ENCODE measurements at regions not wholly inside any gene's neighbourhood (a gene's known extent, or its start where the extent isn't known, plus 50 kb on each side); places are given as distances from the start of the nearest gene placed in this dataset.
A peak's percentile ranks its signal among the peaks of the same experiment; 100 is the strongest.
"Not testable (repeated sequence)": the region's sequence is repeated elsewhere in the genome, so short reads cannot be mapped to it uniquely, and the experiment has no call there.

DNA sequence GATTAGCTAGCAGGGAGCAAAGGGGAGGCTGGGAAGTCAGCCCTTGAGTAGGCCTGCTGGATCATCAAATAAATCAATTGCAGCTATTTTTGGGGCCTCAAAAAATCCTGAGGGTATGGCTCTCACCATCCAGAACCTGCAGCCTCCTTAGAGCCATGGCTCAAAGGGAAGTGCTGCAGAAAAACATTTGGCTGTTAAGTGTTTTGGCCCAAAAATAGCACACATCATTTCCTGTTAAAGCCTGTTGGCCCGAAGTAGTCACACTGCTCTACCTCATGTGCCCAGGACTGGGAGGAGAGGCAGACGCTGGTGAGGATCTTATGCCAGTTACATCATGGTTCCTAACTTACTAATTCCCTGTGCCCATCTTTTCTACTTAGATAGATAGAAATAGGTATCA lies 176.8 kb upstream of the PLGLB1 start:
- DNase-seq (ENCODE audit: low read depth), result not testable (repeated sequence)

DNA sequence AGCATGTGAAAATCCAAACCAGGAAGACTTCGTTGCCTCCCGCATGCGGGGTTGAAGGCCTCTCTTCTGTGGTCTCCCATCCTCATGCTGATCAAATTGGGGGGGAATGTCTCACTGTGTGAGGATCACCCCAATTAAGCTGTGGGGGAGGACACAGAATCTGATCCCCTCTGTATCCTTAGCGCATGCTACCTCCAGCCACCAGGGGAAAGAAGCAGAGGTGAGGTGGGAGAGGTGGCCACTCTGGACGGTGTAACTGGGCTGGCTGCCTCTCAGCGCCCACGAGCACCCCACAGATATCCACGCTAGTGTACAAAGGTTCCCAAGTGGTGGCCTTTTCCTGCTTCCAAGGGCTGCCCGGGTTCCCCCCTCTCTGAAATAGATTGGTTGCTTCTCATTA lies 177.6 kb upstream of the PLGLB1 start:
- DNase-seq (ENCODE audit: low read depth), result not testable (repeated sequence)

DNA sequence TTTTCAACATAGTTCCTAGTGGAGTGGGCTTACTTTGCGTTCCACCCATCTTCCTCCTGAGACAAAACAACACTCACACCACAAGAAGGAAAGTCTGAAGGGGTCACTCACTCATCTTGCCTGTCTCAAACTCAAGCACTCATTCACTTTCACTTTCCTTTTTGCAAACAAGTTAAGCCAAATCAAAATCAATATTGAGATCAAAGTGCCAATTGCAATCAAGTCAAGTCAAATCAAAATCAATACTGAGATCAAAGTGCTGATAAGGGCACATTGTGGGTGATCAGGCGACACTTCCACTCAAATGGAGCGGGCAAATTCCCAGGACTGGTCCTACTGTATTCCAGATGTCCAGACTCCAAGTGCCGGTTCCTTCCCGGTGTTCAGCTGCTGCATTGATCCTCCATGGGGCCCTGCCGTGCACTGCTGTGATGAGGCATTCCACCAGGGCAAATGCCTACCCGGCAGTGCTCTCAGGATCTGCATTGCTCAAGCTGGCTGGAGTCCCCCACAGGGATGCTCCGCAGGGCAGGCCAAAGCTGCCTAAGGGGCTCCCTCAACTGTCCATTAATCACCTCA lies 183.0 kb upstream of the PLGLB1 start:
- not testable (repeated sequence) for DNase-seq (ENCODE audit: low read depth)

- not testable (repeated sequence) for DNase-seq (ENCODE audit: low read depth)
Observed at GRCh38 chr2:87212938-87213337, 191.3 kb upstream of the PLGLB1 start.

DNA sequence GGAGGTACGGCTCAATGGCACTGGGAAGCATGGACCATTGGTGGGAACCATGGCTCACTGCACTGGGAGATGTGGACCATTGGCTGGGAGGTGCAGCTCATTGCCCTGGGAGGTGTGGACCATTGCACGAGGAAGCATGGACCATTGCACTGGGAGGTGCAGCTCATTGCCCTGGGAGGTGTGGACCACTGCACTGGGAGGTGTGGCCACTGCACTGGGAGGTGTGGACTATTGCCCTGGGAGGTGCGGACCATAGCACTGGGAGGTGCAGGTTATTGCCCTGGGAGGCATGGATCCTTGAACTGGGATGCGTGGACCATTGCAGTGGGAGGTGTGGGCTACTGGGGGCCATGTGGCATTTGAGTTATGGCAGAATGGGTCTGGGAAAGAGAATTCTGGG lies 195.4 kb upstream of the PLGLB1 start:
- not testable (repeated sequence) for DNase-seq (ENCODE audit: low read depth)

DNA sequence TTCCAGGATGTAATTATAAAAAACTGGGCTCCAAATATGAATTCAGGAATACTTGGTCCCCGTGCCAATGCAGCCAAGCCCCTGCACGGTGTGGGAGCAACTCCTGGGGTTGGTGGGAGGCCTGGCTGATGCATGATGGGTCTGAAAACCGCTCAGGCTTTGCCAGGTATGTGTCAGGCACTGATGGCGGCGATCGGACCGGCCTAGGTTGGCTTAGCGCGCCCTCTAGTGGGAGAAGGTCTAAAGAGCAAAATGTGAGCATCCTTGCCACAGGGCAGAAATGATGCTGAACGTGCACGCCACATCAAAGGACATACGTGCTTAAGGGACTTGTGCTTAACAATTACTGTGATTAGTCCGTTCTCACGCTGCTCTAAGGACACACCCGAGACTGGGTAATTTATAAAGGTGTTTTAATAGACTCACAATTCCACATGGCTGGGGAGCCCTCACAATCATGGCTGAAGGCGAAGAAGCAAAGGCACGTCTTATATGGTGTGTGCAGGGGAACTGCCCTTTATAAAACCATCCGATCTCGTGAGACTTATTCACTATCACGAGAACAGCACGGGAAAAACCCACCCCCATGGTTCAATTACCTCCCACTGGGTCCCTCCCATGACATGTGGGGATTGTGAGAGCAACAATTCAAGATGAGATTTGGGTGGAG lies 196.2 kb upstream of the PLGLB1 start:
- not testable (repeated sequence) for DNase-seq (ENCODE audit: low read depth)

GRCh38 chr2:87220651-87221050 lies 199.0 kb upstream of the PLGLB1 start:
- not testable (repeated sequence) for DNase-seq (ENCODE audit: low read depth)

- peak; percentile 63 for DNase-seq (ENCODE audit: low read depth)
Observed at GRCh38 chr2:87222131-87222530, 200.5 kb upstream of the PLGLB1 start.

- DNase-seq (ENCODE audit: low read depth), result not testable (repeated sequence)
Observed at GRCh38 chr2:87223873-87224272, 202.2 kb upstream of the PLGLB1 start.

DNA sequence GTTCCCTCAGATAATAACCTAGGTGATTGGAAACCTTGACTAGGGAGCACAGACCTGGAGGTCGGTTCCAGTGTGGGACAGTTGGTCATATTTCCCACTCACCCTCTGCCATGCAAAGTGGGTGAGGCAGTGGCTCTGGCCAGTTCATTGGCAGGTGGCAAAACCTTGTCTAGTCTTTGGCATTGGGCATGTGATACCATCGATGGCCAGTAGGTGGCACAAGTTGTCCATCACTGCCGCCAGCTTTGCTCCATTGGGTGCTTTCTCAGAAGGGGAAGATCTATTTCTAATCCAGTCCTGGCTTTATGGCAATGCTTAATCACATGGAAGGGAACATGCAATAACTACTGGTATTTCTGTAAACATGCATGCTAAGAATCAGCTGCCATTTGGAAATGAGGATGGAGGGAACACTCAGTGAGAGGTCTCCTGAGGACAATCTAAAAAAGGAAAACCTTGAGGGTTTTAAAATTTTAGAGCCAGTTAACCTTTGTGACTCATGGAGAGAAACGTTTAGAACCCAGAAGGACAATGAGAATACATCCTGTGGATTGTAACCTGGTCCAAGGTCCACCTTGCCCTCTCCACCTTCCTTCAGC lies 207.5 kb upstream of the PLGLB1 start:
- DNase-seq (ENCODE audit: low read depth), result peak; percentile 6

GRCh38 chr2:87229964-87230363 lies 208.3 kb upstream of the PLGLB1 start:
- not testable (repeated sequence) for DNase-seq (ENCODE audit: low read depth)

- DNase-seq (ENCODE audit: low read depth), result not testable (repeated sequence)
Observed at GRCh38 chr2:87235333-87235981, 213.8 kb upstream of the PLGLB1 start.

DNA sequence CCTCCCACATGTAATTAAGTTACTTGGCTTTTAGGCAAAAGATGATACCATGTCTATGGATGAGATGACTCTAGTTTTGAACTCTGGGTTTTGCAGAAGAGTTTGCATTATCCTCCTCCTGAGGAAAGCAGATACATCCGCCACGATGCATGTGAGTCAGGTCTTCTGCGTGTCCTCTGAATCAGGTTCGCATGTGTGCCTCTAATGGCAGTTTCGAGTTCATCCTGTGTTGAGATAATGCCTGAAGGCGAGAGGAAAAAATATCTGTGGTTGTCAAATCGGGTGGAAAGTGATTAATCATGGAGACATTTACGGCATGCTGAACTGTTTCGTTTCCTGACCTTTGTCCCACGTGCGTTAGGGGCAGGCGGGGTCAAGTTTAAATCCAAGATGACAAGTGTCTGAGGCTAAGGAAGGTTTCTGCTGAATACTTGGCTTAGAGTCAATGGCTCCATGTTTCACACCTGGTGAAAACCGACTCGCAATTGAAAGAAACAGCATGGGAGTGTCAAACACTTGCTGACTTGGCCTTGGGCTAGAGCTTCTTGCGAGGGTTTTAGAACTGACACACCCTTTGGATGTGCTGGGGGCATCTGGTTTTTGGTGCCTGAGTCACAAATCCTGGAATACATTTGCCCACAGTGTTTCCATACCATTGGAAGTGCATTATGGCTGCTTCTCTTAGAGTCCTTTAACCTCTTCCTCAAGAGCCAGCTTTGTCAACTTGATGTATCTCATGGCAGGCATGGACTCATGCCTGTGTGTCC lies 216.1 kb upstream of the PLGLB1 start:
- peak; percentile 52 for DNase-seq (ENCODE audit: low read depth)

GRCh38 chr2:87239558-87240215 lies 218.0 kb upstream of the PLGLB1 start:
- peak; percentile 6 for DNase-seq (ENCODE audit: low read depth)

DNA sequence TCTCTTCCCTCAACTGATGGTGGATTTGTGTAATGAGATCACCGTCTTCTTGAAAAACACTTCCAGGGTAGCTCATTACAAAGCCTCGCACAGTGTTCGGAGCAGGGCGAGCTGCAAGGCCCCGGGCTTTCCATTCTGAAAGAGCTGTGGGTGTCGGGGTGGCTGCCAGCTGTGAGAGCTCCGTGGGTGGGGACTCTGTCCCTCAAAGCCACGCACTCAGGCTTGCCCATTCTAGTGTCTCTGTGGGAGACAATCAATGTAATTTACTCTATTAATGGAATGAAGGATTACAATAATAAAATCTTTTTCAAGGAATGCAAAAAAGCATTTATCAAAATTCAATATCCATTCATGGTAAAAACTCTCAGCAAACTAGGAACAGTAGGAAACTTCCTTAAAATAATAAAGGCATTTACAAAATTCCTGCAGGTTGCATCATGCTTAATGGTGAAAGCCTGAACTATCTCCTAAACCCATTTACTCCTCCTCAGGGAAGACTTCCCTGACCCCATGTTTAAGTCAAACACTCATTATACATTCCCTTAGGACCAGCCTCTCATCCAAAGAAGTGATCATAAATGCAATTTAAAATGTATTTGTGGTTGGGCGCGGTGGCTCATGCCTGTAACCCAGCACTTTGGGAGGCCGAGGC lies 224.5 kb upstream of the PLGLB1 start:
- DNase-seq (ENCODE audit: low read depth), result not testable (repeated sequence)

DNA sequence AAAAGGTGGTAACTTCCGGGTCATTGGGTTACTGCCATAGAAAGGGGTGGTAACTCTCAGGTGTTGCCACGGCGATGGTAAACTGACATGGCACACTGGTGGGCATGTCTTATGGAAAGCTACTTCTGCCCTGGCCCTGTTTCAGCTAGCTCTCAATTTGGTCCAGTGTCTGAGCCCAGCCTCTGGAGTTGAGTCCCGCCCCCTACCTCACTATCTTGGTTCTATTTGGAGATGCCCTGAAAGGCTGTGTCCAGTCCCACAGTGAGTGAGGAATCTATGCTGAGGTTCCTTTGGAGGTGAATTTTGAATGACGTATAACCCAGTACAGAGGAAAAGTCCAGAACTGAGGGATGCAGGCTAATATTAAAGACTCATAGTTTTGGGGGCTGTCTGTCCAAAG lies 230.4 kb upstream of the PLGLB1 start:
- DNase-seq (ENCODE audit: low read depth), result not testable (repeated sequence)

DNA sequence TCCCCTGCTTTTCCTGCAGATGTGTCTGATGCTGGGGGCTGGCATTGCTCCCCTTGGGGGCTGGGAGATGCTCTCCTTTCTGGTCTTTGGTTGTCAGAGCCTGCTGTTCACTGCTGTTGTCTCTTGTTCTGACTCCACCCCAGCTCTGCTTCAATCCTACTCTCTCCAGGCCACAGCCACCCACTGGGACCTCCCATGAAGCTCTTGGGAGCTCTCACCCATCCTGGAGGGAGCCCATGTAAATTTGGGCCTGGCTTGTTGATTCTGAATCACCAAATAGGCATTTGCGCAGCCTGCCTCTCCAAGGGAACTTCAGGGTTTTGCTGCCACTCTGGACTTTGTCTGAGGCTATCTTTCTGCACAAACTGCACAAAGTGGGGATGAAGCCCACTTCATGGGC lies 232.9 kb upstream of the PLGLB1 start:
- DNase-seq (ENCODE audit: low read depth), result not testable (repeated sequence)

- not testable (repeated sequence) for DNase-seq (ENCODE audit: low read depth)
Observed at GRCh38 chr2:87255410-87255809, 233.8 kb upstream of the PLGLB1 start.

DNA sequence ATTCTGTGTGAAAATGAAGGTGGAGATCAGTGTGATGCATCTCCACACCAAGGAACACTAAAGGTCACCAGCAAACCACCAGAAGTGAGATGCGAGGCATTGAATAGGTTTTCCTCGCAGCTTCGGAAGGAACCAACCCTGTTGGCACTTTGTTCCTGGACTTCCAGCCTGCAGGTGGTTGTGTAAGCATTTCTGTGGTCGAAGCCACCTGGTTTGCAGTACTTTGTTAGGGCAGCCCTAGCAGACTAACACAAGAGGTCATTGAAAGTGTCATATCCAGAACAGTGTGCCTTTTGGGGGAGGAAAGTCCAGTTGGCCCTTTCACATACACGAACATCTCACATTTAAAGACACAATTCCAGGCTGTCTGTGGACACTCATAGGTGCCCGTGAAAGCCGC lies 237.2 kb upstream of the PLGLB1 start:
- not testable (repeated sequence) for DNase-seq (ENCODE audit: low read depth)

- DNase-seq (ENCODE audit: low read depth), result not testable (repeated sequence)
Observed at GRCh38 chr2:87262184-87262702, 240.6 kb upstream of the PLGLB1 start.
